Lower leg skin (tissue), 4 donors: ENCODE measurements at regions not wholly inside any gene's neighbourhood (a gene's known extent, or its start where the extent isn't known, plus 50 kb on each side); places are given as distances from the start of the nearest gene placed in this dataset.
"Not testable (repeated sequence)": the region's sequence is repeated elsewhere in the genome, so short reads cannot be mapped to it uniquely, and the experiment has no call there.

ENCODE experiments used
- DNase-seq, 2 donors: peaks; one replicate each; pipeline ENCODE4 v3.0.0-alpha.2; 2019; ENCODE audit warnings: low spot score in 2 of 2
- H3K4me3 ChIP-seq: fragments of 200-600 bp; sonication (generic); 2 replicates; pipeline ENCODE4 v1.5.1; 2017; ENCODE audit warnings: mild to moderate bottlenecking, low read depth; ENCODE audit not compliant: poor library complexity, severe bottlenecking
- CTCF ChIP-seq, 3 donors: fragments of 450-650 bp; IDR thresholded peaks; one replicate each; pipeline ENCODE4 v1.5.1; 2016; ENCODE audit warnings: antibody characterized with exemption in 3 of 3, mild to moderate bottlenecking in 3 of 3, moderate library complexity in 2 of 3
- POLR2A ChIP-seq, 2 donors: fragments of 450-650 bp; IDR thresholded peaks; one replicate each; pipeline ENCODE4 v1.6.1; 2016 to 2017; ENCODE audit warnings: antibody characterized with exemption in 2 of 2, mild to moderate bottlenecking in 1 of 2, moderate library complexity in 1 of 2
- WGBS, 2 donors: methylation state at CpG; one replicate each; pipeline ENCODE4 v1.1.5; 2018; 5-methylcytosine and 5-hydroxymethylcytosine counted together
- intact Hi-C: fragments of 100-400 bp; cut with DNase I; formaldehyde crosslinking; loops from one replicate; pipeline ENCODE4 v1.15.0; 2023; ENCODE audit warnings: low total_unique reads

GRCh38 chr5:99019254-99019653 lies 90.4 kb upstream of the CHD1 start:
- DNase-seq: no peak
- TF ChIP-seq CTCF (IDR thresholded peaks at IDR 0.05) (no peak), POLR2A (IDR thresholded peaks at IDR 0.05) (no peak)
- 76% methylated on average over 6 of the region's 6 CpGs for WGBS, 2 donors
- intact Hi-C loops: no loop called here
- H3K4me3 ChIP-seq: no peak overlapping the region

GRCh38 chr5:99010294-99010693 lies 81.5 kb upstream of the CHD1 start:
- intact Hi-C loops: no loop called here
- H3K4me3 ChIP-seq: no peak overlapping the region
- no peak for DNase-seq
- TF ChIP-seq POLR2A (IDR thresholded peaks at IDR 0.05) (no peak), CTCF (IDR thresholded peaks at IDR 0.05) (no peak)
- no CpG with 5 or more reads among the region's 3 CpGs for WGBS, 2 donors

- H3K4me3 ChIP-seq, intact Hi-C loops, DNase-seq: not testable (repeated sequence)
- WGBS, 2 donors: 73 to 79% methylated on average over 2 of the region's 2 CpGs
Observed at GRCh38 chr5:99008009-99008408, 79.2 kb upstream of the CHD1 start.

- WGBS, 2 donors: 93% methylated on average over 1 of the region's 1 CpG
- DNase-seq: no peak
- intact Hi-C loops: no loop called here
- TF ChIP-seq CTCF (IDR thresholded peaks at IDR 0.05) (no peak), POLR2A (IDR thresholded peaks at IDR 0.05) (no peak)
- no peak overlapping the region for H3K4me3 ChIP-seq
Observed at GRCh38 chr5:99005506-99005905, 76.7 kb upstream of the CHD1 start.

- TF ChIP-seq POLR2A (IDR thresholded peaks at IDR 0.05) (no peak), CTCF (IDR thresholded peaks at IDR 0.05) (no peak)
- WGBS, 2 donors: 0 to 50% methylated on average over 1 of the region's 1 CpG
- H3K4me3 ChIP-seq: no peak overlapping the region
- DNase-seq: no peak
- intact Hi-C loops: no loop called here
Observed at GRCh38 chr5:99004960-99005359, 76.2 kb upstream of the CHD1 start.

GRCh38 chr5:99000876-99001275 lies 72.1 kb upstream of the CHD1 start:
- no peak for DNase-seq
- no peak overlapping the region for H3K4me3 ChIP-seq
- 60 to 64% methylated on average over 1 of the region's 1 CpG for WGBS, 2 donors
- no peak for TF ChIP-seq CTCF (IDR thresholded peaks at IDR 0.05)
- no peak for TF ChIP-seq POLR2A (IDR thresholded peaks at IDR 0.05)
- intact Hi-C loops: no loop called here
